ENCODE measurements at regions not wholly inside any gene's neighbourhood (a gene's known extent, or its start where the extent isn't known, plus 50 kb on each side); places are given as distances from the start of the nearest gene placed in this dataset.
"Not testable (repeated sequence)": the region's sequence is repeated elsewhere in the genome, so short reads cannot be mapped to it uniquely, and the experiment has no call there.

GRCh38 chr17:33870936-33871335, 384.1 kb upstream of the CCL2 start:
- Histone ChIP-seq H3K4me1 (no peaks in the 10 kb centered on the region), H3K36me3 (no peaks in the 10 kb centered on the region), H3K4me3 (no peak overlapping the region), H3K27me3 (no peaks in the 10 kb centered on the region), H3K9me3 (no peaks in the 10 kb centered on the region), H3K27ac (no peak overlapping the region)
- TF ChIP-seq CTCF (IDR thresholded peaks at IDR 0.05) (no peak), POLR2A (IDR thresholded peaks at IDR 0.05) (no peak)
- no peak for DNase-seq

DNA sequence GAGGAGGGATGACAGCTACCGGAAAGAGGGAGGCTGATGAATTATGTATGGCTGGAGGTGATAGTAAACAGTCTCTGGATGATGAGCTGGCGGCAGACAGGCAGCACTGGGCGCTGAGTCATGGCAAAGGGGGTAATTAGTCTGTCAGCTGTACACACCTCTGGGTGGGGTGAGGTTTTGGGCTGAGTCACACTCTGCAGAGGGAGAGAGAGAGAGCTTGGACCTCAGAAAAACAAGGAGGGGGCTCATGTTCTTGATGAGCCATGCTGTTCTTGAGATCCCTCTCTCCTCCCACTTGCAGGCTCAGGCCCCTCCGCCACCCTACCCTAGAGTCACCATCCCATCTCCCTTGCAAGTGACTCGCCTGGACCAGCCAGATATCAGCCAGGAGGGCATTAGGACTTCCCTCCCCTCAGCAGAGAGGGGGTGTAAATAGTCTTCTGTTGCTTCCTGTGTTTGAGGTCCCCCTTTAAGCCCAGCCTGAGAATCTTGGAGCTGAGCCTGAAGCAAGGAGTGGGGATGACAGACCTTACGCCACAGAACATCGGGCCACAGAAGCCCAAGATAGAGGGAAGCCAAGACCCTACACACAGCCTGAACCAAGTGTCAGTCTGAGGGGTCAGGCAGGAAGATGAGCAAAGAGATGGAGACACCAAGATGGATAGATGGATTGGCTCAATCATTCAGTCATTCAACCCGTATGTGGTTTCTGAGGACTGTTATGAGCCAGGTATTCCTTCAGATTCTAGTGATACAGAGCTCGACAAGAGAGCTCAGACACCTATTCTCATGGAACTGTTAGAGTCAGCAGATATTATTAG, 383.2 kb upstream of the CCL2 start:
- Histone ChIP-seq H3K36me3 (no peaks in the 10 kb centered on the region), H3K27ac (no peak overlapping the region), H3K9me3 (no peaks in the 10 kb centered on the region), H3K27me3 (no peaks in the 10 kb centered on the region), H3K4me3 (no peak overlapping the region), H3K4me1 (no peaks in the 10 kb centered on the region)
- no peak for DNase-seq
- no peak for TF ChIP-seq CTCF (IDR thresholded peaks at IDR 0.05)
- TF ChIP-seq POLR2A (IDR thresholded peaks at IDR 0.05): no peak

GRCh38 chr17:33873201-33873617, 381.9 kb upstream of the CCL2 start:
- no peak overlapping the region for H3K27ac ChIP-seq
- no peak for DNase-seq
- no peaks in the 10 kb centered on the region for H3K36me3 ChIP-seq
- no peaks in the 10 kb centered on the region for H3K4me1 ChIP-seq
- TF ChIP-seq POLR2A (IDR thresholded peaks at IDR 0.05) (no peak), CTCF (IDR thresholded peaks at IDR 0.05) (no peak)
- H3K4me3 ChIP-seq: no peak overlapping the region
- H3K9me3 ChIP-seq: no peaks in the 10 kb centered on the region
- H3K27me3 ChIP-seq: no peaks in the 10 kb centered on the region

- no peak for DNase-seq
- no peaks in the 10 kb centered on the region for H3K36me3 ChIP-seq
These were observed 380.4 kb upstream of the CCL2 start for GRCh38 chr17:33874617-33875060.

DNA sequence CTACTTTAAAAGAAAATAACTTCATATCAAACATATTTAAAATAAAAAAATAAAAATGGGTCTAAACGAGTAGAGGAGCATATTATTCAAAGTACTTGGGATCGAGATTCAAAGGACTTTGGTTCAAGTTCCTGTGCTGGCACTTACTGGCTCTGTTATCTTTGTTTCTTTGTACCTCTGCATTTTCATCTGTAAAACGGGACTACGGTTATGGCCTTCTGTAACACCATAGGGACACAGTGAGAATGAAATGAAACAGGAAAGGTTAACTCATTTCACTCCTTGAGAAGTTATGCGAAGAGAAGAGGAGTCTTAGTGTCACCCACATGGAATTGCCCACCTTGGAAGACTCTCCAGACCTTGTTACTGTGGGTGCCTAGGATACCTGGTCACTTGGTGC, 379.1 kb upstream of the CCL2 start:
- H3K27me3 ChIP-seq: no peaks in the 10 kb centered on the region
- no peaks in the 10 kb centered on the region for H3K36me3 ChIP-seq
- no peaks in the 10 kb centered on the region for H3K4me1 ChIP-seq
- TF ChIP-seq POLR2A (IDR thresholded peaks at IDR 0.05) (no peak), CTCF (IDR thresholded peaks at IDR 0.05) (no peak)
- no peak overlapping the region for H3K4me3 ChIP-seq
- DNase-seq: no peak
- H3K27ac ChIP-seq: no peak overlapping the region
- no peaks in the 10 kb centered on the region for H3K9me3 ChIP-seq

More at GRCh38 chr17:33874617-33875060, 380.4 kb upstream of the CCL2 start:
- Histone ChIP-seq H3K9me3 (no peaks in the 10 kb centered on the region), H3K4me1 (no peaks in the 10 kb centered on the region), H3K4me3 (no peak overlapping the region), H3K27ac (no peak overlapping the region), H3K27me3 (no peaks in the 10 kb centered on the region)
- no peak for TF ChIP-seq POLR2A (IDR thresholded peaks at IDR 0.05)
- TF ChIP-seq CTCF (IDR thresholded peaks at IDR 0.05): no peak

GRCh38 chr17:33882273-33882672, 372.8 kb upstream of the CCL2 start:
- H3K4me3 ChIP-seq, H3K27me3 ChIP-seq, H3K4me1 ChIP-seq, H3K36me3 ChIP-seq, H3K27ac ChIP-seq, DNase-seq, H3K9me3 ChIP-seq: not testable (repeated sequence)

DNA sequence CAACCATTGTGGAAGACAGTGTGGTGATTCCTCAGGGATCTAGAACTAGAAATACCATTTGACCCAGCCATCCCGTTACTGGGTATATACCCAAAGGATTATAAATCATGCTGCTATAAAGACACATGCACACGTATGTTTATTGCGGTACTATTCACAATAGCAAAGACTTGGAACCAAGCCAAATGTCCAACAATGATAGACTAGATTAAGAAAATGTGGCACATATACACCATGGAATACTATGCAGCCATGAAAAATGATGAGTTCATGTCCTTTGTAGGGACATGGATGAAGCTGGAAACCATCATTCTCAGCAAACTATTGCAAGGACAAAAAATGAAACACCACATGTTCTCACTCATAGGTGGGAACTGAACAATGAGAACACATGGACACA, 372.4 kb upstream of the CCL2 start:
- not testable (repeated sequence) for H3K9me3 ChIP-seq, H3K4me1 ChIP-seq, DNase-seq, H3K27me3 ChIP-seq, H3K27ac ChIP-seq, H3K36me3 ChIP-seq, H3K4me3 ChIP-seq

All from Peyer's patch (tissue), 4 donors.